Lower leg skin (tissue), 3 donors: ENCODE measurements at regions not wholly inside any gene's neighbourhood (a gene's known extent, or its start where the extent isn't known, plus 50 kb on each side); places are given as distances from the start of the nearest gene placed in this dataset.

Experiments used
- POLR2A ChIP-seq, 2 donors: fragments of 450-650 bp; IDR thresholded peaks; one replicate each; pipeline ENCODE4 v1.6.1; 2016 to 2017; ENCODE audit warnings: antibody characterized with exemption in 2 of 2, mild to moderate bottlenecking in 1 of 2, moderate library complexity in 1 of 2
- TF ChIP-seq, protein P1 (sequence below), 3 donors: fragments of 450-650 bp; IDR thresholded peaks; one replicate each; pipeline ENCODE4 v1.5.1; 2016; ENCODE audit warnings: antibody characterized with exemption in 3 of 3, mild to moderate bottlenecking in 3 of 3, moderate library complexity in 2 of 3

DNA sequence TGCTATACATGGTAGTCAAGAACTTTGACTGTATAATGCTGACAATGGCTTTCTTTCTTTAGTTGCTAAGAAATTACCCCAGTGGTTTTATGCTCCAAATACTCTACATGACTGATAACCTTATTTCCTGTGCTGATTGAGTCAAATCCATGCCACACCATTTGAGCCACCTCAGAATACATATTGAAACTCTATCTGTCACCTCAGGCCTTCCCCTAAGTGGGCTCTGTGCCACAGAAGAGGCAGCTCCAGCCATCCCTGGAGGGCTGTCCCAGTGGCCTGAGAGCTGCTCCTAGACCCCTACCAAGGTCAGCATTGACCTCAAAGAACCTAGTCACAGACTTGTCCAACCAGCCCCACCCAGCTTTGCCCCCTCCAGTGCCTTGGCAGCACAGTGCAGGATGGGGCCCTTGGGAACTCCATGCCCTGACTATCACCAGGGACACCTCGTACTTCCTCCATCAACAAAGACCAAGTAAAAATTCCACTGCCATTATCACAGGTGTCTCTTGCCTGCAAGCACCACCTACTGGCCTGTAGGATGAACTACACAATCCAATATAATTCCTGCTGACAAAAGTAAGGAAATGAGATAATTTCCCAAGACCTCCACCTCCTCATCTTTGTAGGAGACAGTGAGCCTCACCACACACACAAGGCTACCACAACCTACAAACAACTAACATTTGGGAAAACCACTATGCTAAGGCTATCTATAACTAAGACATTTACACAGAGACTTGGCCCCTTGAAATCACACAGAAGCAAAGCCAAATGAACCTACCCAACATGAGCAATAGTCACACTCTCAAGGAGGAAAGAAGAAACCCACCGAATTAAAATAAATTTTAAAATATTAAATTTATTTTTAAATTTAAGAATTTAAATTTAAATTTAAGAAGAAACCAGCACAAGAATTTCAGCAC is 239.9 kb downstream of the NKX6-1 start:
- TF ChIP-seq, protein P1, sequence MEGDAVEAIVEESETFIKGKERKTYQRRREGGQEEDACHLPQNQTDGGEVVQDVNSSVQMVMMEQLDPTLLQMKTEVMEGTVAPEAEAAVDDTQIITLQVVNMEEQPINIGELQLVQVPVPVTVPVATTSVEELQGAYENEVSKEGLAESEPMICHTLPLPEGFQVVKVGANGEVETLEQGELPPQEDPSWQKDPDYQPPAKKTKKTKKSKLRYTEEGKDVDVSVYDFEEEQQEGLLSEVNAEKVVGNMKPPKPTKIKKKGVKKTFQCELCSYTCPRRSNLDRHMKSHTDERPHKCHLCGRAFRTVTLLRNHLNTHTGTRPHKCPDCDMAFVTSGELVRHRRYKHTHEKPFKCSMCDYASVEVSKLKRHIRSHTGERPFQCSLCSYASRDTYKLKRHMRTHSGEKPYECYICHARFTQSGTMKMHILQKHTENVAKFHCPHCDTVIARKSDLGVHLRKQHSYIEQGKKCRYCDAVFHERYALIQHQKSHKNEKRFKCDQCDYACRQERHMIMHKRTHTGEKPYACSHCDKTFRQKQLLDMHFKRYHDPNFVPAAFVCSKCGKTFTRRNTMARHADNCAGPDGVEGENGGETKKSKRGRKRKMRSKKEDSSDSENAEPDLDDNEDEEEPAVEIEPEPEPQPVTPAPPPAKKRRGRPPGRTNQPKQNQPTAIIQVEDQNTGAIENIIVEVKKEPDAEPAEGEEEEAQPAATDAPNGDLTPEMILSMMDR (IDR thresholded peaks at IDR 0.05): no peak
- no peak for TF ChIP-seq POLR2A (IDR thresholded peaks at IDR 0.05)
